ENCODE measurements at regions not wholly inside any gene's neighbourhood (a gene's known extent, or its start where the extent isn't known, plus 50 kb on each side); places are given as distances from the start of the nearest gene placed in this dataset.

DNA sequence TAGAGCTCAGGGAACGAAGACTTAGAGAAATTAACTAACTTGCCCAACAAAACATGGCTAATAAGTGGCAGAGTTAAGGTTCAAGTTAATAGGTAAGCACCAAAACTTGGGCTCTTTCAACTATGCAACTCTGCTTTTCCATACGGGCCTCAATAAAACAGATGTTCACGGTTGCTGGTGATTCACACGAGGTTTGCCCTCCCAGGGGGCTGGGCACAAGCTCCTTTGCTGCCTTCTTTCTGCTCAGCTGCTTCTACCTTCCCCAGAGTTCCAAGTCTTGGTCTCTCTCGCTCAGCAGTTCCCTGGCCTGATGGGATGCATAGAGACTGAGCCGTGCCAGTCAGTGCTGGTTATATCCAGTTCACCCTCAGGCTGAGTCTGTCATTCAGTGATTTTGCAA is 217.9 kb downstream of the SREK1 start:
- Histone ChIP-seq H3K4me2 (ENCODE audit: low read length) (no peak overlapping the region), H3K36me3 (ENCODE audit: insufficient read depth, low read length) (no peaks in the 10 kb centered on the region), H3K79me2 (ENCODE audit: insufficient read depth, low read length) (no peaks in the 10 kb centered on the region), H2AFZ (ENCODE audit: low read depth, low read length) (no peak overlapping the region), H3K27me3 (ENCODE audit: insufficient read depth, low read length) (no peaks in the 10 kb centered on the region), H3K4me1 (ENCODE audit: insufficient read depth, low read length) (no peaks in the 10 kb centered on the region), H3K27ac (ENCODE audit: low read depth, low read length) (no peak overlapping the region), H3K9me3 (ENCODE audit: insufficient read depth, low read depth, low read length) (no peaks in the 10 kb centered on the region), H3K4me3 (ENCODE audit: insufficient read depth, low read depth, low read length) (no peak overlapping the region), H4K20me1 (ENCODE audit: insufficient read depth, low read length) (no peaks in the 10 kb centered on the region), H3K9ac (ENCODE audit: low read length) (no peak overlapping the region)
- Mint-ChIP-seq H3K27me3 (ENCODE audit: low read depth, unreplicated experiment) (peaks cover 14% of the 10 kb centered on the region), H3K4me1 (ENCODE audit: low read depth, unreplicated experiment) (no peaks in the 10 kb centered on the region), H3K27ac (ENCODE audit: unreplicated experiment) (no peak overlapping the region), H3K9me3 (ENCODE audit: unreplicated experiment) (peaks cover 5% of the 10 kb centered on the region), H3K4me3 (ENCODE audit: unreplicated experiment) (no peak overlapping the region), H3K36me3 (ENCODE audit: low read depth, unreplicated experiment) (no peaks in the 10 kb centered on the region)
- TF ChIP-seq, protein P1, sequence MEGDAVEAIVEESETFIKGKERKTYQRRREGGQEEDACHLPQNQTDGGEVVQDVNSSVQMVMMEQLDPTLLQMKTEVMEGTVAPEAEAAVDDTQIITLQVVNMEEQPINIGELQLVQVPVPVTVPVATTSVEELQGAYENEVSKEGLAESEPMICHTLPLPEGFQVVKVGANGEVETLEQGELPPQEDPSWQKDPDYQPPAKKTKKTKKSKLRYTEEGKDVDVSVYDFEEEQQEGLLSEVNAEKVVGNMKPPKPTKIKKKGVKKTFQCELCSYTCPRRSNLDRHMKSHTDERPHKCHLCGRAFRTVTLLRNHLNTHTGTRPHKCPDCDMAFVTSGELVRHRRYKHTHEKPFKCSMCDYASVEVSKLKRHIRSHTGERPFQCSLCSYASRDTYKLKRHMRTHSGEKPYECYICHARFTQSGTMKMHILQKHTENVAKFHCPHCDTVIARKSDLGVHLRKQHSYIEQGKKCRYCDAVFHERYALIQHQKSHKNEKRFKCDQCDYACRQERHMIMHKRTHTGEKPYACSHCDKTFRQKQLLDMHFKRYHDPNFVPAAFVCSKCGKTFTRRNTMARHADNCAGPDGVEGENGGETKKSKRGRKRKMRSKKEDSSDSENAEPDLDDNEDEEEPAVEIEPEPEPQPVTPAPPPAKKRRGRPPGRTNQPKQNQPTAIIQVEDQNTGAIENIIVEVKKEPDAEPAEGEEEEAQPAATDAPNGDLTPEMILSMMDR (IDR thresholded peaks at IDR 0.05; ENCODE audit: insufficient read depth, low read depth, low read length): no peak
- no peak for TF ChIP-seq EZH2 (IDR thresholded peaks at IDR 0.05; ENCODE audit: insufficient read depth, low read length)
- DNase-seq (ENCODE audit: low read depth) (no peak), FAIRE-seq (no peak)

DNA sequence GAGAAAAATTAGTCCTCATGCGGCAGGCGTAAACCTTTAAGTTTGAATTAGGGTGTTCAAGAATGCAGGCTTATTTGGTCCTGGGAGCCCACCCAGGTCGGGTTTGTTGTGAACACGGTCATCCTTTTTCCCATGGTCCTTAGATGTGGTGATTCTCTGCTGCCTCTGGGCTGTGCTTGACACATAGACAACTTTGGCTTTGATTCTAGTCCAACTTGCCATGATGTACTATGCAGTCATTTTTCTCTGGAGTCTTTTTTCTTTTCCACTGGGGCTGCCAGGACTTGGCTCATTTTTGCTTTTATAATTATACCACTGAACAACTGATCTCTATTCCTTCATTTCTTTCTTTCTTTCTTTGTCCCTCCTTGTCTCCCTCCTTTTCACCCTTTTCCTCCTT is 218.6 kb downstream of the SREK1 start:
- Mint-ChIP-seq H3K4me3 (ENCODE audit: unreplicated experiment) (no peak overlapping the region), H3K27me3 (ENCODE audit: low read depth, unreplicated experiment) (peaks cover 15% of the 10 kb centered on the region)
- H3K4me3 ChIP-seq (ENCODE audit: insufficient read depth, low read depth, low read length): no peak overlapping the region

DNA sequence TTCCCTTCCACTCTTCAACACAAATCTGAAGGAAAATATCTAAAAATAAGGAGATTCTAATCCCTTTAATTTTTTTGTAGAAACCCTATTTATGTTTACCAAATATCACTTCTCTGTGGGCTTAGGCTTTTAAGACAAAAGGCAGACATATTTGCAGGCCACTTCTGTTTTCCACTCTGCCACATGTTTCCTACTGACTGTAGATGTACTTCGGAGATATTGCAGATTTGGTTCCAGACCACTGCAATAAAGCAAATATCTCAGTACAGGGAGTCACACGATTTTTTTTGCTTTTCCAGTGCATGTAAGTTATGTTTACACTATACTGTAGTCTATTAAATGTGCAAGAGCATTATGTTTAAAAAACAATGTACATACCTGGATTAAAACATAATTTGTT is 219.0 kb downstream of the SREK1 start:
- FAIRE-seq: no peak
- Mint-ChIP-seq H3K36me3 (ENCODE audit: low read depth, unreplicated experiment) (no peaks in the 10 kb centered on the region), H3K27me3 (ENCODE audit: low read depth, unreplicated experiment) (peaks cover 15% of the 10 kb centered on the region)

More for the DNA sequence above, 218.6 kb downstream of the SREK1 start:
- no peaks in the 10 kb centered on the region for H3K79me2 ChIP-seq (ENCODE audit: insufficient read depth, low read length)
- Mint-ChIP-seq H3K27ac (ENCODE audit: unreplicated experiment) (no peak overlapping the region), H3K4me1 (ENCODE audit: low read depth, unreplicated experiment) (no peaks in the 10 kb centered on the region), H3K36me3 (ENCODE audit: low read depth, unreplicated experiment) (no peaks in the 10 kb centered on the region), H3K9me3 (ENCODE audit: unreplicated experiment) (peaks cover 5% of the 10 kb centered on the region)
- H3K27me3 ChIP-seq (ENCODE audit: insufficient read depth, low read length): no peaks in the 10 kb centered on the region
- no peak for FAIRE-seq
- no peaks in the 10 kb centered on the region for H3K36me3 ChIP-seq (ENCODE audit: insufficient read depth, low read length)
- H3K9me3 ChIP-seq (ENCODE audit: insufficient read depth, low read depth, low read length): no peaks in the 10 kb centered on the region
- no peaks in the 10 kb centered on the region for H4K20me1 ChIP-seq (ENCODE audit: insufficient read depth, low read length)
- H2AFZ ChIP-seq (ENCODE audit: low read depth, low read length): no peak overlapping the region
- no peak overlapping the region for H3K27ac ChIP-seq (ENCODE audit: low read depth, low read length)
- H3K4me1 ChIP-seq (ENCODE audit: insufficient read depth, low read length): no peaks in the 10 kb centered on the region
- no peak overlapping the region for H3K4me2 ChIP-seq (ENCODE audit: low read length)
- no peak for TF ChIP-seq EZH2 (IDR thresholded peaks at IDR 0.05; ENCODE audit: insufficient read depth, low read length)
- TF ChIP-seq, protein P1 (IDR thresholded peaks at IDR 0.05; ENCODE audit: insufficient read depth, low read depth, low read length): no peak
- no peak overlapping the region for H3K9ac ChIP-seq (ENCODE audit: low read length)
- DNase-seq (ENCODE audit: low read depth): no peak

More for the DNA sequence above, 219.0 kb downstream of the SREK1 start:
- Mint-ChIP-seq H3K4me3 (ENCODE audit: unreplicated experiment) (no peak overlapping the region), H3K27ac (ENCODE audit: unreplicated experiment) (no peak overlapping the region), H3K4me1 (ENCODE audit: low read depth, unreplicated experiment) (no peaks in the 10 kb centered on the region), H3K9me3 (ENCODE audit: unreplicated experiment) (peaks cover 2% of the 10 kb centered on the region)
- TF ChIP-seq, protein P1 (IDR thresholded peaks at IDR 0.05; ENCODE audit: insufficient read depth, low read depth, low read length): no peak
- TF ChIP-seq EZH2 (IDR thresholded peaks at IDR 0.05; ENCODE audit: insufficient read depth, low read length): no peak
- Histone ChIP-seq H4K20me1 (ENCODE audit: insufficient read depth, low read length) (no peaks in the 10 kb centered on the region), H3K4me3 (ENCODE audit: insufficient read depth, low read depth, low read length) (no peak overlapping the region), H3K27me3 (ENCODE audit: insufficient read depth, low read length) (no peaks in the 10 kb centered on the region), H3K9me3 (ENCODE audit: insufficient read depth, low read depth, low read length) (no peaks in the 10 kb centered on the region), H3K4me2 (ENCODE audit: low read length) (no peak overlapping the region), H3K79me2 (ENCODE audit: insufficient read depth, low read length) (no peaks in the 10 kb centered on the region), H3K27ac (ENCODE audit: low read depth, low read length) (no peak overlapping the region), H3K36me3 (ENCODE audit: insufficient read depth, low read length) (no peaks in the 10 kb centered on the region), H3K4me1 (ENCODE audit: insufficient read depth, low read length) (no peaks in the 10 kb centered on the region), H2AFZ (ENCODE audit: low read depth, low read length) (no peak overlapping the region), H3K9ac (ENCODE audit: low read length) (no peak overlapping the region)
- DNase-seq (ENCODE audit: low read depth): no peak

Measured in astrocyte (in vitro differentiated cells and primary cell).